NCI-H146 treated with DMSO at 0.1 percent for 48 hours (cell line): ENCODE measurements at regions not wholly inside any gene's neighbourhood (a gene's known extent, or its start where the extent isn't known, plus 50 kb on each side); places are given as distances from the start of the nearest gene placed in this dataset.

Source experiments
- DNase-seq: peaks from one replicate; lab custom pipeline; 2025; ENCODE audit not compliant: unreplicated experiment; lab: John Stamatoyannopoulos, UW

DNA sequence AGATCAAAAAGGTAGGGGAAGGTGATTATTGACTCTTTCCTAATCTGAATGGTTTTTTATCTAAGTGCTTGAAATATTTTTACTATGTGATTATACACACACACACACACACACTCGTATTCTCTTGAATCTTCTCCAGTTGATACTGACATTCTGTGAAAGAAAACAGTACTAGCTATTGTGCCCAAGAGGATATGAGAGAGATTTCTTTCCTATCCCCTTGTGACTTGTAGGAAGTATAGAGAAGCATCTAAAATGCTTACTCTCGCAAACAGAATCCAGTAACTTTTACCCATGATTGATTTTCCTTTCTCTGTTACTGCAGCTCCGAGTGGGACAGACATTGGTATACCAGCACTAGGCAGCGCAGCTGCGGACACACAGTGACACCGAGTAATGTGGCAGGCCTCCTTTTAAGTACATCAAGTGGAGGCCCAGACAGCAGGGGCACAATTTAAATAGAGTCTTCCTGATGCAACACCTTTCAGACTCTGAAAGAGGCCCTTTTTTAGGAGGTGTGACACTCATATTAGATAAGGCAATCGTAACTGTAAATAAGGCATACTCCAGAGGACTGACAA, 421.0 kb upstream of the CNTN4 start:
- no peak for DNase-seq

DNA sequence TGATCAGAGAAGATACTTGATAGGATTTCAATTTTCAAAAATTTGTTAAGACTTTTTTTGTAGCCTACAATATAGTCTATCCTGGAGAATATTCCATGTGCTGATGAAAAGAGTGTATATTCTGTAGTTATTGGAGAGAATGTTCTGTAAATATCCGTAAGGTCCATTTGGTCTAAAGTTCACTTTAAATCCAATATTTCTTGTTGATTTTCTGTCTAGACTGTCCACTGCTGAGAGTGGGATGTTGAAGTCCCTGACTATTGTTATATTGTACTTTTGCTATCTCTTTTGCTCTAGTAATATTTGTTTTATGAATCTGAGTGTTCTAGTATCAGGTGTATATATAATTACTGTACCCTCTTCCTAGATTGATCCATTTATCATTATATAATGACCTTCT, 406.2 kb upstream of the CNTN4 start:
- no peak for DNase-seq

DNA sequence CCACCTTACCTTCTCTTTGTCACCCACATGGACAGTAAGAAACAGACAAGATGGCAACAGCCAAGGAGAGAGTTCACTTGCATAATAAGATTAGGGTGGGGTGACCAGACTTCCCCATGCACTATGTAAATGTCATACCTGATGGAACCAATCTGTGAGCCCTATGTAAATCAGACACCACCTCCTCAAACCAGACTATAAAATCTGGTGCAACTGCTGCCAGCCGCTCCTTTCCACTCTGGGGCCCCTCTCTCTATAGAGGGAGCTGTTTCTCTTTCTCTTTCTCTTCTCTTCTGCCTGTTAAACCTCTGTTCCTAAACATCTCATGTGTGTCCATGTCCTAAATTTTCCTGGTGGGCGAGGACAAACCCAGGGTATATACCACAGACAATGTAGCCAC, 405.5 kb upstream of the CNTN4 start:
- DNase-seq, result no peak

DNA sequence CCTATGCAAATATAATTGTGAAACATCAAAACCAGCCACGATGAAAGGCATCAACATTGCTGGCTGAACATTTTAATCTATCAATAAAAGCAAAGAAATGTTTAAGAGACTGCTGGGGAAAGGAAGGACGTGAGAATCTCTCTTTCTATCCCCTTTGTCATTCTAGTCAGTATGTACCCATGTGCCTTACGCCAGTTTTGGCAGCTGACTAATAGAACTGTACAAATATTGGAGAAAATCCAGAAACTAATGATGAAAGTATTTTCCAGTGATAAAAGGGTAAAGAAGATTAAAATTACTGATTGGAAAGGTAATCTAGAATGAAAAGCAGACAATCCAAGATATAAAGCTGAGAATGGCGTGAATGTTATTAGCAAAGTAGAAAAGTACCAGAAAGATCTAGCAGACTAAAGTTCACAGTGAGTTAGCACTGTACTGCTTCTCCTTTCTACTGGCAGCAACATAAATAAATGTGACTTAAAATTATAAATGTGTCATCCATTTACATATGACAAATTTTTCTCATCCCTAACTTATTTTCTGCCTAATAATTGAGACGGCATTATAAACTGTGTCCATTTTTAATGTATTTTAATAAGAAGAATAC, 401.9 kb upstream of the CNTN4 start:
- no peak for DNase-seq

DNA sequence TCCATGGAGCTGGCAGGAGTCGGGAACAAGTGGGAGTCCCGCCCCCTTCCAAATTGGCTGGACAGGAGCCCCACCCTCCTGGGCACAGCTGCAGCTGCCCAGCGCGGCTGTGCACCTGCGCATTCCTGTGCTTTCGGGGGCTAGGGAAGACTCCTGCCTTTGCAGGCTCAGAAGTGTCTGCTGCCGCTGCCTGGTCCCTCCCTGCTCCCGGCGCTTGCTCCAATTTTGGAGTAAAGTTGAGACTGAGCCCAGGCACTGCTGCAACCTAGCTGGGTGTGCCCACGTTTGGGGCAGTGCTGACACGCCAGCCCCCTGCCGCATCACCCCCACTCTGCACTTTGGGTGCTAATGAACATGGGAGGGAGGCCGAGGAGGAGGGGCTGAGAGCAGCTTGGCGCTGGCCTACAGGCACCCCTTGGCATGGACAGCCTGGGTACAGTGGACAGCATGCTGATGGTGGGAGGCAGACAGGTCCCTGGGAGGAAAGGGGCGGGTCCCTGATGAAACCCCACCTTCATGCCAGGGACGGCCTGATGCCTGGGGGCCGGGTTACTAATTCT, 399.2 kb upstream of the CNTN4 start:
- no peak for DNase-seq

DNA sequence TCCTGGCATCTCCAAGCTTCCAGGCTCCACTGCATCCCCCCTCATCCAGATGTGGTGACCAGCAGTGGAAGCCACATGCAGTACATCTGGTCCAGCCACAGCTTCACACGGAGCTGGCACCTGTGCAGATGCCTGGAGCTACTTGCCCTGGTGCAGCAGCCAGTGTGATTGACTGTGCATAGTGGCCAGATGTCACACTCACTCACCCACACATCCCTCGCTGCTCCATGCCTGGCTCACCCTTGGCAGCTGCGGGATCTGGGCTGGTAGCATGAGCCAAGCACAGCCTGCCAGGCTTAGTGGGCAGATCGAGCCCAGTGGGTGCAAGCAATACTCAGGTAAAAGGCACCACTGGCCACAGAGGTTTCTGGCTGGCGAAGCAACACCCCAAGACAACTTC, 398.0 kb upstream of the CNTN4 start:
- no peak for DNase-seq

DNA sequence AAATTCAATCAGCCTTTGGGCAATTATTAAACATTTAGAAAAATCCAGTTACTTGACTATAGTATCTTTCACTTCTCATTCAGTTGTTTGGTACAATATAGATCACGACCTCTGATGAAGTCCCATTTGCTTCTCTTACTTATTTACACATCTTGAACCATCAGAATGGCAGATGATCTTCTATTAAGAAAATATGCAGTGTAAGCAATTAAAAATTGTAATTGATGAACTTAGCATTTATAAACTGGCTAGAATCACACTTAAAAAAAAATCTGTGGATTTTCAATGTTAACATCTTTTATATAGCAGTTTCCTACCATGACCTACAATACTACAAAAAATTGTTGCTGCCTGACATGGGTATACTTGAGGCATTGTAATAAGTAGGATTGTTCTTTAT, 395.5 kb upstream of the CNTN4 start:
- no peak for DNase-seq

DNA sequence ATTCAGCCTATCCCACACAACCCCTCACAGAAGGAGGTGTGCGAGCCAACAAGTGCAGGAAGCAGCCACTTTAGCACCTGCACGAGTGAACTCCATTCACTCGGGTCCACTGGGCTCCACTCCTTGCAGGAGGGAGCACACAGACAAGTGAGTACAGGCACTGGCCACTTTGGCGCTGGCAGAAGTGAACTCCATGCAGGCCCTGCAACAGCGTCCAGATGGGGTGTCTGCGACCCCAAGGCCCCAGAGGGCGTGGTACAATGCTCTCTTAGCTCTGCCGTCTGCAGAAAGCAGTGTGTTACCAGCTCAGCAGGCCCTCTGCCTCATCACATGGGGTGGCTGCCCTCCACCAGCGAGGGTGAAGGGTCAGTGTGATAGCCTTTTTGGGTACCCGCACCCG, 388.0 kb upstream of the CNTN4 start:
- DNase-seq, result no peak

DNA sequence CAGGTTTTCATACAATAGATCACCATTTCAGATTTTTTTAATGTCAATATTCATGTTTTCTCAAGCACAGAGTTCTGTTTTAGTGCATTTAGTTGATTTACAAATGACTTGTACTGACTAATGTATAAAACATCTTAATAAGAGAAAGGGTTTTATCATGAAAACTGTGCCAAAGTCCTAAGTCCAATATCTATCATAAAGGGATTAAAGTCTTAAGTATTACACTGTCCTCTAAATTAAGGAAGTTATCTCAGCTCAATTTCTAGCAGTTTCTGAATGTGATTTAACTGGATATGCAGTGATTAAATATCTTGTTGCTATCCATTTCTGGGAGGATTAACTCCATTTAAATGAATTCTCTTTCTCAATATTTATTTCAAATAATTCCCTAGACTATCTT, 381.1 kb upstream of the CNTN4 start:
- no peak for DNase-seq

DNA sequence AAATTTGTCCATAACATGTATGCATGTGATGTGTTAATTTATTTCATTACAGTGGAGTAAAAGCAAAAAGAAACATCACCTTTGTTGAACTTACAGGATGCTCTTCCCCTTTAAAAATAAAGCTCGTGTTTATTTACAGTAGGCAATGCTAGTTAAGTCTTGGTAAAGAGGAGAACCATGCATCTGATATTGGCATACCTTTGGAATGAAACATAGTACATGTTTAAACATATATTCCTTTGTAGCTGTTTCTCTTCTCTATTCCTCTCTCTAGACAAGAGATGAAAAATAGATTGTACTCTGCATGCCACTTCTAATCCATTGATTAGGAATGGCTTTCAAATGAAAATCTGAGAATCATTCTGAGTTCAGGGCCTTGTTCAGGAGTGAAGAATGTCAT, 374.9 kb upstream of the CNTN4 start:
- no peak for DNase-seq

DNA sequence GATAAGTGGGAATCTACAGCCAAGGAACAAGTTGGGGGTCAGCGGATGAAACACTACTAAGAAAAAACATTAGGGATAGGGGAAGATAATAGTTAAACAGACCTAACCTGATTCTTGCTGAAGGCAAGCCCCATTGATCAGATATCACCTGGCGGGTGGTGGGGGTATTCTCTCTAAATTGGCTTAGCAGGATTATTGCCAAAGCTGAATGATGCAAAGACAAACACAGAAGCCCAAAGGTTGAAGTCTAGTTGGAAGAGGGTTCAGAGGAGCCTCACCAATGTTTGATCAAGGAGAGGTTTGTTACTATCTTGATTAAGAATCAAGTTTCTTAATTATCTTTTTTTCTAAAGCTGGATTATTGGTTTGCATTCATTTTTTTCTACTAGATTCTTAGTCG, 371.9 kb upstream of the CNTN4 start:
- DNase-seq, result no peak

DNA sequence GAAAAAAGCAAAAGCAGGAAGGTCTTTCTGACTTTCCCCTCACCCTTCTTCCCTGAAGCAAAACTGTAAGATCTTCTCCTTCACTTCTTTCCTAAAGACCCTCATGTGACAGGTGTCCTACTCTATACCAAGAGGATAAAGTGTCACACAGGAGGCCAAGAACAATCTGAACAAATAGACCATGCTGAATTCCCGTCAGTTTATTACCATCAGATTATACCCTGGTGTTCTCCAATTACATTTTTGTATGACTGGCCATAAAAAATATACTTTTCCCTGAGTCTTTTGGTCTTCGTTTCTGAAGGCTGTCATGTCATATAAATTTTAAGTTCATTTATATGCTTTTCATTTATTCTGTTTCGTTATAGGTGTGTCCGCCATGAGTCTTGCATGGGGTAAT, 371.4 kb upstream of the CNTN4 start:
- DNase-seq, result no peak

DNA sequence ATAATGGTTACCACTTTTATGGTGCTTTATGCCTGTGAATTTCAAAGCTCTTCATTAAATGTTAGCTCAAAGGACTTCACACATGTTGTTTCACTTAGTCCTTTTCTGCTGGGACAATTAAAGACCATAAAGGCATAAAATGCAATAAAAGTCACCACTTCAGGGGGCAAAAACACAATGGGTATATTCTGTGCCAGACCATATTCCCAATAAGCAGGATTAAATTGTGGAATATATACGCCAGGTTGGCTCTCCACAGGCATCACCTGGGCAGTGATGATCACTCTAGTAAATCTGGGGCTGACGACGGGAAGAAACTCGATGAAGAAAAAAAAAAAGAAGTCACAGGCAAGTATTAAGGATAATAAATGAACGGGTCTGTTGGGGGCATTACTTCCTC, 370.2 kb upstream of the CNTN4 start:
- no peak for DNase-seq

DNA sequence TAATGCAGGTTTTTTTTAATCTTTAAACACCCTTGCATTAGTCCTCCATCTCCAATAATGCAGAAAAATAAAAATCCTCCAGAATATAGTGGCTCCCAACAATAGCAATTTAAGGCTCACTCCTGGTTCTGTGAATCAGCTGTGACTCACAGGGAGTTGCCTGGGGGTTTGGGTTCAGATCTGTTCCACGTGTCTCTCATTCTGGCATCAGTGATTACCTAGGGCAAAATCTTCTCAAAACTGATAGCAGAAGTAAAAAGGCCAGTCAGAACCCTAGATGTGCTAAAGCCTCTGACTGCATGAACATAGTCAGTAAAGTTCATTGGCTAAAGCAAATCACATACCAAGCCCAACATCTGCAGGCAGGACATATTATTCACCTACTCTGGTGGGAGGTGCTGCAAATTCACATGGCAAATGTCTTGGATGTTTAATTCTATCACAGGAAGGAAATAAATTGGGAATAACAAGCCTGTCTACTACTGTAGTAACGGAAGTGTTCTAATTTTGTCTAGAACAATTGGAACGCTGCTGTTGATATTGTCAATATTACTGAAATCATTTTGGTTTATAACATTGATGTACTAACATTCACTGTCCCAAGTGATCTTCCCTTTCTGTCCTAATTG, 364.1 kb upstream of the CNTN4 start:
- no peak for DNase-seq

DNA sequence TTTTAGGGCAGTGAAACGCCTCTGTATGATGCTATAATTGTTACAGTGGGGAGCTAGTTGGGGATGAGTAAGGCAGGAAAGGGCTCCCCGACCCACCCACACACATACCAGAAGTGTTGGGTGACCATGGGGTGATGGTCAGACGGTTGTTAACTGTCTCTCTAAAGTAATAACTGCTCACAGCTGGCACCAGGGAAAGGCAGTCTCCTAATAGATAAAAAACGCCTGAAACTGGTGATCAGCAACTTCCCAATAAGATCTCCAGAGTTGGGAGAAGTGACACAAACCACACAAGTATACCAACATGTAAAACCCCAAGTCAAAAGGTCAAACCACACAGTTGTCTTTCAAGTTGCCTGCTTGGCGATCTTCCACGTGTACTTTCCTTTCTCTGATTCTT, 346.5 kb upstream of the CNTN4 start:
- no peak for DNase-seq

DNA sequence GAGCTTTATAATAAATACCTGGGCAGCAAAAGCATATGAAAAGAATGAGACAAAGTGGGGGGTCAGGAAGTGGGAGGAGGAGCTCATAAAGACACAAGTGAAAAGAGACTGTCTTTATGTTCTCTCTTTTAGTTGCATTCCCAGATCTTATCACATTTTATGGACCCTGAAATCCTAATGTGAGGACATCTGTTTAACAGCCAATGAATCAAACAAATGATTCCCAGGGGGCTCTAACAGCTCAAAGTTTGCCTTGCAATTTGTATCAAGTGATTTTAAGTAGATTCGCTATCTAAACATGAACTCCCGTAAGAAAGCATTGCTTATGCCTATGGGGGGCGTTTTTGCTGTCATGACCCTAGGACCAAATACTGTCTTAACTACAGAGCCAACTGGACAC, 332.3 kb upstream of the CNTN4 start:
- DNase-seq, result peak; percentile 12

DNA sequence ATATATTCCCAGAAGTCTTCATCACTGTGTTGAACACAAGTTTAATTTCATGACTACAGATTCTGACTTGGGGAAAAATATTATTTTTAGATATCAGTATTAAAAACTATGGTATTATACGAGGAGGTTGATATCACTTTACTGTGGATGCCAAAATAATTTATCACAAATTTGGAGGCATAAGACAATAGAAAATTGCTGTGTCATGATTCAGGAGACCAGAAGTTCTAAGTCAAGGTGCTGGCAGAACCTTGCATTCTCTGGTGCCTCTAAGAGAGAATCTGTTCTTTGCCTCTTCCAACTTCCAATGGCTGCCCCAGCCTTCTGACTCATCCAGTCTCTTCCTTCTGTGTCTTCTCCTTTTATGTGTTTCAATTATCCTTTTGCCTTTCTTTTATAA, 325.0 kb upstream of the CNTN4 start:
- no peak for DNase-seq

DNA sequence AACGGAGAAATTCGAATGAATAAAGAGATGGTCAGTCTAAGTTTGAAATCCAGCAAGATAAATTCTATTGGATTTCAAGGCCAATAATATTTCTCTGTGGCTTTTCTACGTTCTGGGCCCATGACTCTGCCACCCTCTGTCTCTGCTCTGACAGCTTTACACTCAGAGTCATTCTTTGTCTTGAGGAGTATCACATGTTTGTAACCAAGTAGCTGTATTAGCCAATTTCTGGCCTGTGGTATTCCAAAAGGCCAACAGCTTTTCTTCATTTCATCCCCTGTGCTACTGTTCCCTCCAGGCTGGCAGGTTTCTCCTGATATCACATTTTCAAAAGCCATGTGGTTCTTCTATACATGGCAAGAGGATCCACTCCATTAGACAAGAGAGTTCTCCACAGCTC, 324.1 kb upstream of the CNTN4 start:
- no peak for DNase-seq

DNA sequence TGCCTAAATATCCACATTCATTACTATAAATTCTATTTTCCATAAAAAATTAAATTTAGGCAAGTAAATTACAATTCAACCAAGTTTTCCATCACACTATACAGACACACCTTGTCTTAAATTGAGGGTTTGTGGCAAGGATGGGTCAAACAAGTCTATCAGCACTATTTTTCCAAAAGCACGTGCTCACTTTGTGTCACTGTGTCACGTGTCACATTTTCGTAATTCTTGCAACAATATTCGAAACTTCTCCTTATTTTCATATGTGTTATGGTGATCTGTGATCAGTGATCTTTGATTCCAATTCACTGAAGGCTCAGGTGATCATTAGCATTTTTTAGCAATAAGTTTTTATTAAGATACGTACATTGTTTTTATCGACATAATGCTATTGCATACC, 323.3 kb upstream of the CNTN4 start:
- DNase-seq, result no peak

DNA sequence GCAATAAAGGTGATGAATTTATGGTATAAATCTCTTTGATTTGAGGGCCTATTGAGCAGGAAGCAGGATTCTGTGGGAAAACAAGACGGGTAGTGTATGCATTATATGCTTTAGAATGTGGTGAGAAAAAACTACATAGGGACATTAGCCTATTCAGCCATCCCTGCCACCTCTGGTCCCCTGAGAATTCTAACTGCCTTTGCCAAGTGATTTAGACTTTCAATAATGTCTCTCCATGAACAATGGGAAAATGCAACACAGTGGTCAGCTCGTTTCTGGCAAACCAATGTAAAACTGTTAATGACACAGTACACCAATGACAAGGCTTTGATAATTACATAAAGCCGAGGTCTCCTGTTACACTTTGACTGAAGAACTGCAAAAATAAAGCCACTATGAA, 314.7 kb upstream of the CNTN4 start:
- DNase-seq, result no peak

DNA sequence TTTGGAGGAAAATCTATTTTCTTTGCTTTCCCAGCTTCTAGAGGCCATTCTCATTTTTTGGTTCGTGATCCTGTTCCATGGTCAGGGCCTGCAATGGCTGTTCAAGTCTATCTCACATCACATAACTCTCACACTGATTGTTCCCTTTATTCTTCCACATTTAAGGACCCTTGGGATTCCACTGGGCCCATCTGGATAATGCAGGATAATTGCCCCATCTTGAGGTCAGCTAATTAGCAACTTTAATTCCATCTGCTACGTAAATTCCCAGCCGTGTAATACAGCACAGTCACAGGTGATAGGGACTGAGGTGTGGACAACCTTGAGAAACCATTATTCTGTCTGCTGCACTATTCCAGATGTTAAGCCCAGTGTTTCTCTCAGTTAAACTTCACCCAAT, 311.6 kb upstream of the CNTN4 start:
- no peak for DNase-seq

DNA sequence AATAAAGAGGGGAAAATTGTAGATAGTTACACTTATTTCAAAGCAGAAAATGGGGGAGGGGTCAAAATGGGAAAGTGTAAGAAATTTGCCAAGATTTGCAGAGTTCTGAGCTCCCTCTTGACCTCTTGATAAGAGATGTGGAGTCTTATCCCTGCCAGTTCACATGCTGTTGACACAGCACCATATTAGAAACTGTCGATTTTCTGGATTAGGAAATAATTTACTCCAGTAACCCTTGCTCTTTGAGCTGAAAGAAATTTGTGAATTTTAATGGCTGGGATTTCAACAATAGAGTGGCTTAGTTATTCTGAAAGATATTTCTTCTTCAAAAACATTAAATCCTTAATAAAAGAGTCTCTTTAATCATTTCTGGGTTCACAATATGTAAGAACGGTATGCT, 306.2 kb upstream of the CNTN4 start:
- no peak for DNase-seq
